ENCODE measurements at regions not wholly inside any gene's neighbourhood (a gene's known extent, or its start where the extent isn't known, plus 50 kb on each side); places are given as distances from the start of the nearest gene placed in this dataset.

- Histone ChIP-seq H4K20me1 (ENCODE audit: control insufficient read depth, extremely low read depth, insufficient read depth, low read length) (no peaks in the 10 kb centered on the region), H3K4me3 (ENCODE audit: control insufficient read depth in 2 of 3, extremely low read depth in 1 of 3, insufficient read depth in 2 of 3, low read depth in 1 of 3, low read length in 3 of 3) (no peak overlapping the region), H3K9ac (ENCODE audit: control insufficient read depth, extremely low read depth, insufficient read depth, low read length) (no peak overlapping the region), H3K79me2 (ENCODE audit: control insufficient read depth, insufficient read depth, low read length) (no peaks in the 10 kb centered on the region), H3K4me2 (ENCODE audit: control insufficient read depth, extremely low read depth, insufficient read depth, low read depth, low read length) (no peak overlapping the region), H3K9me3 (ENCODE audit: control insufficient read depth, low read depth, low read length) (peaks cover 2% of the 10 kb centered on the region), H3K36me3 (ENCODE audit: control insufficient read depth in 2 of 2, extremely low read depth in 1 of 2, insufficient read depth in 2 of 2, low read length in 2 of 2) (no peaks in the 10 kb centered on the region), H3K9me1 (ENCODE audit: control insufficient read depth, extremely low read depth, insufficient read depth, low read length) (no peaks in the 10 kb centered on the region), H3K4me1 (ENCODE audit: control insufficient read depth, extremely low read depth, insufficient read depth, low read length) (no peaks in the 10 kb centered on the region), H3K27ac (ENCODE audit: control insufficient read depth, insufficient read depth, low read length) (no peak overlapping the region), H2AFZ (ENCODE audit: control insufficient read depth, low read length) (no peak overlapping the region), H3K27me3 (ENCODE audit: control insufficient read depth, extremely low read depth, insufficient read depth, low read length) (no peaks in the 10 kb centered on the region)
- DNase-seq (ENCODE audit: low read depth, low spot score), result no peak
- no peak for FAIRE-seq
- dilution Hi-C loops (cut with MboI; ENCODE audit: extremely low pct_ligation_motif_present, low sequenced_read_pairs), result no loop called here
- no peak for TF ChIP-seq CTCF (optimal IDR thresholded peaks at IDR 0.05 in 1 of 3, IDR thresholded peaks at IDR 0.05 in 1 of 3, conservative IDR thresholded peaks at IDR 0.05 in 1 of 3; ENCODE audit: extremely low read depth in 1 of 3, insufficient read depth in 2 of 3, low read length in 3 of 3)
- TF ChIP-seq EZH2 (IDR thresholded peaks at IDR 0.05; ENCODE audit: low read length), result no peak
Observed at GRCh38 chr3:74067296-74067695, 442.6 kb upstream of the PDZRN3 start.

- H3K9me3 ChIP-seq (ENCODE audit: control insufficient read depth, low read depth, low read length), result peaks cover 2% of the 10 kb centered on the region
- H3K4me1 ChIP-seq (ENCODE audit: control insufficient read depth, extremely low read depth, insufficient read depth, low read length), result no peaks in the 10 kb centered on the region
- no peaks in the 10 kb centered on the region for H3K9me1 ChIP-seq (ENCODE audit: control insufficient read depth, extremely low read depth, insufficient read depth, low read length)
- no peaks in the 10 kb centered on the region for H3K36me3 ChIP-seq (ENCODE audit: control insufficient read depth in 2 of 2, extremely low read depth in 1 of 2, insufficient read depth in 2 of 2, low read length in 2 of 2)
- no peak overlapping the region for H3K4me2 ChIP-seq (ENCODE audit: control insufficient read depth, extremely low read depth, insufficient read depth, low read depth, low read length)
- no peak for TF ChIP-seq EZH2 (IDR thresholded peaks at IDR 0.05; ENCODE audit: low read length)
- TF ChIP-seq CTCF (optimal IDR thresholded peaks at IDR 0.05 in 1 of 3, IDR thresholded peaks at IDR 0.05 in 1 of 3, conservative IDR thresholded peaks at IDR 0.05 in 1 of 3; ENCODE audit: extremely low read depth in 1 of 3, insufficient read depth in 2 of 3, low read length in 3 of 3), result no peak
- no peak overlapping the region for H3K9ac ChIP-seq (ENCODE audit: control insufficient read depth, extremely low read depth, insufficient read depth, low read length)
- H2AFZ ChIP-seq (ENCODE audit: control insufficient read depth, low read length), result no peak overlapping the region
- H4K20me1 ChIP-seq (ENCODE audit: control insufficient read depth, extremely low read depth, insufficient read depth, low read length), result no peaks in the 10 kb centered on the region
- DNase-seq (ENCODE audit: low read depth, low spot score), result no peak
- H3K27ac ChIP-seq (ENCODE audit: control insufficient read depth, insufficient read depth, low read length), result no peak overlapping the region
- FAIRE-seq, result no peak
- H3K4me3 ChIP-seq (ENCODE audit: control insufficient read depth in 2 of 3, extremely low read depth in 1 of 3, insufficient read depth in 2 of 3, low read depth in 1 of 3, low read length in 3 of 3), result no peak overlapping the region
- no peaks in the 10 kb centered on the region for H3K79me2 ChIP-seq (ENCODE audit: control insufficient read depth, insufficient read depth, low read length)
- no peaks in the 10 kb centered on the region for H3K27me3 ChIP-seq (ENCODE audit: control insufficient read depth, extremely low read depth, insufficient read depth, low read length)
- dilution Hi-C loops (cut with MboI; ENCODE audit: extremely low pct_ligation_motif_present, low sequenced_read_pairs), result no loop called here
Observed at GRCh38 chr3:74066456-74066855, 441.7 kb upstream of the PDZRN3 start.
